Astrocyte (in vitro differentiated cells and primary cell): ENCODE measurements at regions not wholly inside any gene's neighbourhood (a gene's known extent, or its start where the extent isn't known, plus 50 kb on each side); places are given as distances from the start of the nearest gene placed in this dataset.
"Not testable (repeated sequence)": the region's sequence is repeated elsewhere in the genome, so short reads cannot be mapped to it uniquely, and the experiment has no call there.

Experiments used
- DNase-seq: peaks from one replicate; pipeline ENCODE4 v3.0.0-alpha.2; 2010; ENCODE audit warnings: low read depth
- FAIRE-seq: peaks from 2 replicates; lab custom pipeline; 2011; peaks lifted over from hg19 to GRCh38; lab: Jason Lieb, UNC
- H2AFZ ChIP-seq: 2 replicates; pipeline ENCODE4 v1.6.0; 2012; ENCODE audit warnings: low read depth, low read length, inconsistent platforms
- H3K27ac ChIP-seq: 2 replicates; pipeline ENCODE4 v1.5.1; 2011; ENCODE audit warnings: low read depth, low read length, inconsistent platforms
- H3K27me3 ChIP-seq: 2 replicates; pipeline ENCODE4 v1.6.0; 2011; ENCODE audit warnings: low read length, inconsistent platforms; ENCODE audit not compliant: insufficient read depth
- H3K36me3 ChIP-seq: 2 replicates; pipeline ENCODE4 v1.5.1; 2011; ENCODE audit warnings: low read length, inconsistent platforms; ENCODE audit not compliant: insufficient read depth
- H3K4me1 ChIP-seq: 2 replicates; pipeline ENCODE4 v1.5.1; 2011; ENCODE audit warnings: low read length, inconsistent platforms; ENCODE audit not compliant: insufficient read depth
- H3K4me2 ChIP-seq: 2 replicates; pipeline ENCODE4 v1.6.0; 2012; ENCODE audit warnings: low read length, inconsistent platforms
- H3K4me3 ChIP-seq: 2 replicates; pipeline ENCODE4 v1.5.1; 2011; ENCODE audit warnings: low read depth, mild to moderate bottlenecking, low read length, inconsistent platforms; ENCODE audit not compliant: insufficient read depth
- H3K79me2 ChIP-seq: 2 replicates; pipeline ENCODE4 v1.6.0; 2012; ENCODE audit warnings: mild to moderate bottlenecking, low read length, inconsistent platforms; ENCODE audit not compliant: insufficient read depth
- H3K9ac ChIP-seq: 2 replicates; pipeline ENCODE4 v1.6.0; 2012; ENCODE audit warnings: mild to moderate bottlenecking, low read length, inconsistent platforms
- H3K9me3 ChIP-seq: 2 replicates; pipeline ENCODE4 v1.5.1; 2012; ENCODE audit warnings: low read depth, mild to moderate bottlenecking, low read length, inconsistent platforms; ENCODE audit not compliant: insufficient read depth
- H4K20me1 ChIP-seq: 2 replicates; pipeline ENCODE4 v1.6.0; 2012; ENCODE audit warnings: low read length, inconsistent platforms; ENCODE audit not compliant: insufficient read depth
- H3K27ac Mint-ChIP-seq: one replicate; pipeline ENCODE4 v1.8.0; 2021; ENCODE audit warnings: mild to moderate bottlenecking, mixed read lengths; ENCODE audit not compliant: unreplicated experiment
- H3K27me3 Mint-ChIP-seq: one replicate; pipeline ENCODE4 v1.8.0; 2021; ENCODE audit warnings: low read depth, mixed read lengths; ENCODE audit not compliant: unreplicated experiment
- H3K36me3 Mint-ChIP-seq: one replicate; pipeline ENCODE4 v1.8.0; 2021; ENCODE audit warnings: low read depth, mixed read lengths; ENCODE audit not compliant: unreplicated experiment
- H3K4me1 Mint-ChIP-seq: one replicate; pipeline ENCODE4 v1.8.0; 2021; ENCODE audit warnings: low read depth, mixed read lengths; ENCODE audit not compliant: unreplicated experiment
- H3K4me3 Mint-ChIP-seq: one replicate; pipeline ENCODE4 v1.8.0; 2021; ENCODE audit warnings: mild to moderate bottlenecking, moderate library complexity, mixed read lengths; ENCODE audit not compliant: unreplicated experiment
- H3K9me3 Mint-ChIP-seq: one replicate; pipeline ENCODE4 v1.8.0; 2021; ENCODE audit warnings: mild to moderate bottlenecking, mixed read lengths; ENCODE audit not compliant: unreplicated experiment
- CTCF ChIP-seq: IDR thresholded peaks from 2 replicates; pipeline ENCODE4 v1.5.1; 2011; ENCODE audit warnings: low read depth, mild to moderate bottlenecking, inconsistent platforms, low read length, moderate library complexity; ENCODE audit not compliant: insufficient read depth
- EZH2 ChIP-seq: IDR thresholded peaks from 2 replicates; pipeline ENCODE4 v1.6.1; 2012; ENCODE audit warnings: mild to moderate bottlenecking, low read length, inconsistent platforms; ENCODE audit not compliant: insufficient read depth

GRCh38 chr19:30842926-30843325 is 470.7 kb downstream of the ZNF536 start:
- DNase-seq: no peak

DNA sequence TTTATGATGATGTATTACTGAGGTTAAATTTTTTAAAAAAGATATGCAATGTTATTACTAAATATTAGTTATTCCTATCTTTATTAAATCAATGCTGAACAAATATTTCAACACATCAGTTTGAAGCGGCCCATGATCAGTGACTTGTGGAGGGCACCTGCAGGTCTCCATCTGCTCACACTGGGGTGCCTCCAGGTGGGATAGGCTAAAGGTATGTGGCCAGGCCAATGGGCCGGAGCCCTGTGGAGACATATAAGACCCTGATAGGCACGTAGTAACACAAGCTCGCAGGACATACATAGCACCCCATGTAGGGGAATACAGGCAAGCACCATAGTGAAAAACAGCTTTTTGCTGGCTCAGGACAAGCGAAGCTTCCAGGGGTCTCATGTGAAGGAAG is 469.8 kb downstream of the ZNF536 start:
- H3K27ac Mint-ChIP-seq: no peak overlapping the region
- no peaks in the 10 kb centered on the region for H3K4me1 Mint-ChIP-seq
- no peak overlapping the region for H3K4me2 ChIP-seq
- H3K36me3 Mint-ChIP-seq: no peaks in the 10 kb centered on the region
- no peaks in the 10 kb centered on the region for H3K79me2 ChIP-seq
- H3K9me3 ChIP-seq: no peaks in the 10 kb centered on the region
- H3K27ac ChIP-seq: no peak overlapping the region
- FAIRE-seq: no peak
- no peaks in the 10 kb centered on the region for H4K20me1 ChIP-seq
- no peaks in the 10 kb centered on the region for H3K4me1 ChIP-seq
- DNase-seq: no peak
- no peak overlapping the region for H3K9ac ChIP-seq
- H3K27me3 ChIP-seq: no peaks in the 10 kb centered on the region
- H3K4me3 ChIP-seq: no peak overlapping the region
- H3K4me3 Mint-ChIP-seq: no peak overlapping the region
- TF ChIP-seq EZH2 (no peak), CTCF (no peak)
- no peaks in the 10 kb centered on the region for H3K36me3 ChIP-seq
- no peak overlapping the region for H2AFZ ChIP-seq
- peaks cover 2% of the 10 kb centered on the region for H3K9me3 Mint-ChIP-seq
- H3K27me3 Mint-ChIP-seq: peaks cover 4% of the 10 kb centered on the region

More at GRCh38 chr19:30842926-30843325, 470.7 kb downstream of the ZNF536 start:
- H3K27me3 ChIP-seq: no peaks in the 10 kb centered on the region
- H4K20me1 ChIP-seq: no peaks in the 10 kb centered on the region
- Mint-ChIP-seq H3K27me3 (peaks cover 4% of the 10 kb centered on the region), H3K36me3 (no peaks in the 10 kb centered on the region), H3K27ac (no peak overlapping the region), H3K4me1 (no peaks in the 10 kb centered on the region), H3K4me3 (no peak overlapping the region), H3K9me3 (peaks cover 2% of the 10 kb centered on the region)
- H3K9ac ChIP-seq: no peak overlapping the region
- no peaks in the 10 kb centered on the region for H3K79me2 ChIP-seq
- H3K4me3 ChIP-seq: no peak overlapping the region
- FAIRE-seq: no peak
- H3K36me3 ChIP-seq: no peaks in the 10 kb centered on the region
- H3K9me3 ChIP-seq: peaks cover 3% of the 10 kb centered on the region
- no peak overlapping the region for H3K4me2 ChIP-seq
- H3K4me1 ChIP-seq: no peaks in the 10 kb centered on the region
- TF ChIP-seq CTCF (no peak), EZH2 (no peak)
- no peak overlapping the region for H2AFZ ChIP-seq
- no peak overlapping the region for H3K27ac ChIP-seq

- Histone ChIP-seq H4K20me1 (no peaks in the 10 kb centered on the region), H2AFZ (no peak overlapping the region), H3K27ac (no peak overlapping the region), H3K36me3 (no peaks in the 10 kb centered on the region), H3K79me2 (no peaks in the 10 kb centered on the region), H3K9ac (no peak overlapping the region), H3K4me3 (no peak overlapping the region), H3K9me3 (no peaks in the 10 kb centered on the region), H3K4me1 (no peaks in the 10 kb centered on the region), H3K27me3 (no peaks in the 10 kb centered on the region), H3K4me2 (no peak overlapping the region)
- H3K9me3 Mint-ChIP-seq: peaks cover 2% of the 10 kb centered on the region
- no peaks in the 10 kb centered on the region for H3K36me3 Mint-ChIP-seq
- FAIRE-seq (no peak), DNase-seq (no peak)
- no peak overlapping the region for H3K4me3 Mint-ChIP-seq
- no peak overlapping the region for H3K27ac Mint-ChIP-seq
- no peak for TF ChIP-seq CTCF
- TF ChIP-seq EZH2: no peak
- no peaks in the 10 kb centered on the region for H3K4me1 Mint-ChIP-seq
- peaks cover 9% of the 10 kb centered on the region for H3K27me3 Mint-ChIP-seq
Measured at GRCh38 chr19:30830875-30831274, 458.7 kb downstream of the ZNF536 start.

DNA sequence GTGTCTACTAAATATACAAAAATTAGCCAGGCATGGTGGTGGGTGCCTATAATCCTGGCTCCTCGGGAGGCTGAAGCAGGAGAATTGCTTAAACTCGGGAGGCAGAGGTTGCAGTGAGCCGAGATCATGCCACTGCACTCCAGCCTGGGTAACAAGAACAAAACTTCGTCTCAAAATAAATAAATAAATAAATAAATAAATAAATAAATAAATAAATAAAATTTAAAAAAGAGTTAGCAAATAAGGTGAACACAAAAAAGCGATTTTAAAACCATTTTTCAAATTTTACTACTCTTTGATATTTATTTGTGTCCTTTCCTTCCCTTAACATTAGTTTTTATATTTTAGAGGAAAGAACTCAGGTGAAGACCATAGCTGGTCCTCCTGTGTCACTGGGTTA is 453.3 kb downstream of the ZNF536 start:
- DNase-seq, H3K9me3 ChIP-seq, H3K79me2 ChIP-seq, H3K9ac ChIP-seq, H3K36me3 ChIP-seq, H3K27ac ChIP-seq, H2AFZ ChIP-seq, H3K4me3 ChIP-seq, H3K27ac Mint-ChIP-seq, H3K27me3 ChIP-seq, H3K4me3 Mint-ChIP-seq, H3K9me3 Mint-ChIP-seq, H3K4me1 ChIP-seq, H3K36me3 Mint-ChIP-seq, H3K4me1 Mint-ChIP-seq, FAIRE-seq, H4K20me1 ChIP-seq, H3K4me2 ChIP-seq: not testable (repeated sequence)
- peaks cover 14% of the 10 kb centered on the region for H3K27me3 Mint-ChIP-seq
